Activated CD4-positive, alpha-beta T cell treated with anti-CD3 and anti-CD28 coated beads, Interleukin-2, Interleukin-6, amounts not matched to agents 100 ng/mL and 50 ng/mL, durations not matched to agents 16 hours and 8 hours (primary cell): ENCODE measurements at regions not wholly inside any gene's neighbourhood (a gene's known extent, or its start where the extent isn't known, plus 50 kb on each side); places are given as distances from the start of the nearest gene placed in this dataset.
"Not testable (repeated sequence)": the region's sequence is repeated elsewhere in the genome, so short reads cannot be mapped to it uniquely, and the experiment has no call there.

Experiments
- DNase-seq: peaks from one replicate; pipeline ENCODE4 v3.0.0-alpha.2; 2020

DNA sequence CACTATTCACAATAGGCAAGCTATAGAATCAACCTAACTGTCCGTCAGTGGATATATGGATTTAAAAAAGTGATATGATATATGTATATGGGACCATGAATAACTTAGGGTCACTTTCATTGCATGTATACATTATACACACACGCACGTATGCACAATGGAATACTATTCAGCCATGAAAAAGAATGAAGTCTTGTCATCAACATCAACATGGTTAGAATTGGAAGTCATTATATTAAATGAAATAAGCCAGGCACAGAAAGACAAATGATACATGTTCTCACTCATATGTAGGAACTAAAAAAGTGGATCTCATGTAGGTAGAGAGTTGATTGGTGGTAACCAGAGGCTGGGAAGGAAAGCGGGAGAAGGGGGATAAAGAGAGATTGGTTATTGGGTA is 234.3 kb downstream of the VRK1 start:
- DNase-seq = no peak

DNA sequence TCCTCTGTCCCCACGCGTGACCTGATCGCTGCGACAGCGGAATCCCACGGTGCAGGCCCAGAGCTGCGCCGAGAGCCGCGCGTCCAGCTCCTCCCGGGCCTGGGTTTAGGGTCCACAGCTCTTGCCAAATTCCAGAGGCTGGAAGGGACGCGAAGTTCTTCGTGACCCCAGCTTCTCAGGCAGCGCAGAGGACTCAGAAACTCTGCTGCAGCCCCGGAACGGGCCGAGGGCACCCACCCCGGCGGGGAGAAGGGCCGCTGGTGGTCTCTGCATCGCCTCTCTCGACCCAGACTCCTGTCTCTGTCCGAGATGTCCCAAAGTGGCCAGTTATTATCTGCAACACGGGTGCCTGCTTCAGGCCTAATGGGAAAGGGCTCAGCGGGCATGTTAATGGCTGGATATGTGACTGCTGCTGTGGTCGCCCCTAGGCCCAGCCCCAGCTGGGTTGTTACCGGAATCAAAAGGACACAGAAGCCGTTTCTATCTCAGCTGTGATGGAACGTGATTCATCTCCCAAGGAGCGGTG is 236.4 kb downstream of the VRK1 start:
- DNase-seq = no peak

- no peak for DNase-seq
These were observed 239.1 kb downstream of the VRK1 start for GRCh38 chr14:97036086-97036852.

DNA sequence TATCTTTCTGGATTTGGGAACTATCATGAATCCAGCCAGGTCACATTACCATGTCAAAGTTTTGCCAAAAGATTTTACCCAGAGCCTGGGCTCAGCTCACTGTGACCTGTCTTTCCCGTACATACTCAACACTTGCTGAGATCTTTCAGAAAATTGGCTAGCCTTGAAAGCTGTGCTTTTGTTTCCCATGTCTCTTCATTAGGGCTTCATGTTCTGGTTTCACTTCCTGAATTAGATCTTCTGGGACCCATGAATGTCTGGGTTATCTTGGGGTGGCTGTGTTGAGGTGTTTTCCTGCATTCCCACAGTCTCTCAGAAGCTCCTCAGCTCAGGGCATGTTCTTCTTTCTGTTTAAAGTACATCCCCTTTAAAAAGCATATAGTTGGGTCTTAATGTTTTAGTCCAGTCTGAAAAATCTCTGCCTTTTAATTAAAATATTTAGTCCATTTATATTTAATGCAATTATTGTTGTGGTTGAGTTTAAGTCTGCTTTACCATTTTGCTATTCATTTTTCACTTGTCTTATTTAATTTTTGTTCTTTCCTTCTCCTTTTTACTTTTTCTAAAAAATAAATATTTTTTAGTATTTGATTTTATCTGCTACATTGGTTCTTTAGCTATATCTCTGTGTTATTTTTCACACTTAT is 242.7 kb downstream of the VRK1 start:
- no peak for DNase-seq

GRCh38 chr14:97046967-97047366 is 249.8 kb downstream of the VRK1 start:
- DNase-seq = no peak

DNA sequence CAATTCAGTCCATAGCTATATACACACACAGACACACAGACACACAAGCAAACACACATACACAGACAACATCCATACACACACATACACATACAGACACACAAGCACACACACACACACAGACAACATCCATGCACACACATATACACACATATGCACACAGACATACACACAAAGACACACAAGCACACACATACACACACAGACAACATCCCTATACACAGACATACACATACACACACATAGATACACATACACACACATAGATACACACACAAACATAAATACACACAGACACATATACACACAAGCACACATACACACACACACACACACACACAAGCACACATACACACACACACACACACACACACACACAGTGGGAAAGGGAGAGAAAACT is 254.8 kb downstream of the VRK1 start:
- DNase-seq = no peak

DNA sequence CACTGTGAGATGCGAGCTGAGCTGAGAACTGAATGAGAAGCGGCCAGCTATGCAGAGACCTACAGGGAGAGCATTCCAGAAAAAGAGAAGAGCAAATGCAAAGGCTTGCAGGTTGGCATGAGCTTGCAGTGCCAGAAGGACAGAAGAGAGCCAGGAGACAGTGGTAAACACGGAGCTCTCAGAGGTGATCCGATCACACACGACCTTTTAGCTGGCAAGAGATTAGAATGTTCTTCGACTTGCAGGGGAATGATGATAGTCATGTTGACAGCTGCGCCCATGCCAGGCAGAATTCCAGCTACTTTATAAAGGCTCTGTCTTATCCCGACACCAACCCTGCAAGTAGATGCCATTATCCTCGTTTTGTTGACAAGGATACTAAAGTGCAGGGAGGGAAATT is 256.8 kb downstream of the VRK1 start:
- DNase-seq = no peak

GRCh38 chr14:97055355-97055754 is 258.2 kb downstream of the VRK1 start:
- no peak for DNase-seq

DNA sequence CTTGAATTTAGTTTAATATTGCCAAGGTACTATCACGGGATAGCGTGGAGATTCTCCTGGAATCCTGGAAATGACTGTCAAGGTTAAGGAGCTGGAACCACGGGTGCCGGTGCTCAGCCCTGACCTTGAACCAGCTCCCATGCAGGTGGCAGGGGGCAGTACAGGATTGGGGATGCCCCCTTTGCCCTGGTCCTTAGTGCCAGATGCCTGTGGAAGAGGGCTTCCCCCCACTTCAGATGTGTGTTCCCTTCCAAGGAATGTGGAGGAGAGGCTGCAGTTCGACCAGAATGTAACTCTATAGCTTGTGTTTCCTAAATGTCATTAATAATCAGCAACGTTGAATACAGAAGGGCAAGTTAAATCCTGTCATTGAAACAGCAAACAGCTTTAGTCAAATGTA is 258.9 kb downstream of the VRK1 start:
- no peak for DNase-seq

DNA sequence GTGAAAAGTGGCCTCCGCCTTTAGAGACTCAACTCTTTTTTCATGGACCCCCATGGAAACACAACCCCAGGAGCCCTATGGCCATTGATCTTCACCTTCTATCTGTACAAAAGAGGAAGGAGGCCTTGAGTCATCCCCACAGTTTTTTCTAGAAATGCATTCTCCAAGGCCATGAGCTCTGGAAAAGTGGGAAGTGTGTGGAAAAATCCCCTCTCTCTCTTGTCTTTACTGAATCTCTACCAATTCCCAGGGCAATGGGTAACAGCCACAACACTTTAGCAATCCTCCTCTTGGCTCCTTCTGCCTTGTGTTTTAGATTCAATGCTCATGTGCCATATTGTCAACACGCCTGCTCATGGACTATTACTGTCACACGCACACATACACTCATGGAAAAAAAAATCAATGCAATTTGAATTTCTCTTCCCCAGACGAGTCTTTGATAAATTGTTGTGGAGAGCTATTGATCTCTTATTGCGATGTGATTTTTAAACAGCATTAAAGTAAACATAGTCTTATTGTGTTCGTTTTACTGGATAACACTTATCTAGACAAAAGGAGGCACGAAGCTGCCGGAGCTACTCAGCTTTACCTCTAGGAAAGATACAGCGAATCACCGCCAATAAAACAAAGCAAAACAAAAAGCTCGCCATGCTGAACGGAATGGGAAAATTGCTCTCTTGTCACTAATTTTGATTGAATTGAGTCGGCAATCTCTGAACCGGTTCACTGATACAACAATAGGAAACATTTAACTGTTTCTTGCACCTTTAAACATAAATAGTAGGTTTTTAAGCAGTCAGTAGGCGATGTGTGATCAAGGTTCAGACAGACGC is 260.3 kb downstream of the VRK1 start:
- DNase-seq = no peak

DNA sequence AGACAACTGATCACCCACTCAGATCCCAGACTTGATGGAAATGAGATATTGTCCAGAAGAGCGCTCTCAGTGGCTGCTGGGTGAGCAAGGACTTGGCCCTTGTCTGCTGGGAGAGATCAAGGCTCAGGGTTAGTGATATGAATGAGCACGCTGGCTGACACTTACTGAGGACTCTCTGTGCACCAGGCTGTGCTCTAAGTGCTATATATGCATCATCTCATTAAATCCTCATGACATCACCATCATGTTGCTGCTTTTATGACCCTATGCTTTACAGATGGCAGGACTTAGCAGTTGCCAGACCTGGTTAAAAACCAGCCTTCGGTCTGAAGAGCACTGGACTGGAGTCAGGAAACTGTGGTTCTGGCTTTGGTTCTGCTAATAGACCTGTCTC is 260.9 kb downstream of the VRK1 start:
- DNase-seq = no peak

DNA sequence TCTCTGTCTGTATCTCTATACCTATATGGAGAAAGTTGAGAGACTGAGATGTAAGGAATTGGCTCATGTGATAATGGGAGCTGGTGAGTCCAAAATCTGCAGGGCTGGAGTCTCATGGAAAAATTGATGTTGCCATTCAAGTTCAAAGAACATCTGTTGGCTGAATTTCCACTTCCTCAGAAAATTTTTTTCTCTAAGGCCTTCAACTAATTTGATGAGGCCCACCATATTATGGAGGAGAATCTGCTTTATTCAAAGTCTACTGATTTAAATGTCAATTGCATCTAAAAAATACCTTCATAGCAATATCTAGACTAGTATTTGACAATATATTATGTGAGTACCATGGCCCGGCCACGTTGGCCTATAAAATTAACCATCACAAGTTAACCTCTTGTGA is 261.4 kb downstream of the VRK1 start:
- DNase-seq = no peak

DNA sequence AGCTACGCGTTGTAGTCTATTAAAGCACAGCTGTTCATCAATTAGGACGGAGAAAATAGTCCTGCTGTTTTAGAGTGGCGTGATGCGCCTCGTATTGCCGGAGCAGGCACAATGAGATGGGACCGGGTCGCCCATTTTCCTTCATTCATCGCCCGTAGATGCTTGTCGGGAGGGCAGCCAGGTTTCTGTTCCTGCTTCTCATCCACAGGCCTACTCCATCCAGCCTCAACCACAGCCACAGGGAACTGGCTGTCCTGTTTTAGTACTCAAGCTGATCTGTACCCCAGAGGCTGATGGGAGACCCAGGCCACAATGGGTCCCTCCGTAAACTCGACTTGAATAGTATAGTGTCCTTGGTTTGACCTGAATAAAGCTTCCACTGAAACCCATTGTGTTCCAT is 264.0 kb downstream of the VRK1 start:
- no peak for DNase-seq

- DNase-seq = no peak
These were observed 264.5 kb downstream of the VRK1 start for GRCh38 chr14:97061714-97062113.

- DNase-seq = no peak
These were observed 268.3 kb downstream of the VRK1 start for GRCh38 chr14:97065305-97066067.

DNA sequence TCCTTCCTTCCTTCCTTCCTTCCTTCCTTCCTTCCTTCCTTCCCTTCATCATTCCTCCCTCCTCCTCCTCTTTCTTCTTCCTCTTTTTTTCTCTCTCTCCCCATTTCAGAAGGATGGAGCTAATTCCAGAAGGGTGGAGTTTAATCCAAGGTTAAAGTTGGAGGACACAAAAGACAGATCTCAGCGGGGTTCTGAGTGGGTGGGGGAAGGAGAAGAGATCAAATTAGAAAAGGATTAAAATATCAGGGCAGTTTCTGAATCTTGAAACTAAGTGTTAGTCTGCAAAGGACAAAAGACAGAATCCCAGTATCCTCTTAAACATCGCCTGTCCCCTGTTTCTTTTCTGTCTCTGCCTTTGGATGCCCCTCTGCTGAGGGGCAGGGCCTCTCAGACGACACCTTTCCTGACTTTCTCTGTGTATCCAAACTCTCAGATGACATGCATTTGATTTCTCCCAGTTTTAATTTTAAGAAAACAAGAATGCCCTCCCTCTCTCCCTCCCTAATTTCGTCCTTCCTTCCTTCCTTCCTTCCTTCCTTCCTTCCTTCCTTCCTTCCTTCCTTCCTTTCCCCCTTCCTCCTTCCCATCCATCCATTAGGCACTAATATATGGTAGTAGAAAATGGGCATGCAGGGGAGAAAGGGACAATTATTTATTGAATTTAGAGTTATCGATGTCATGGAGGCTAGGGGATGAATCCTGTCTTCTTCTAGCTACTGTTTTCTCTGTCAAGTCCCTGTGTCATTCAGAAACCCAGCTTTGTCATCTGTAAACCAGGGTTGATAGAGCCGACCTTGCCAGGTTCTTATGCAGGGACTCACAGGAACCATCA is 269.1 kb downstream of the VRK1 start:
- DNase-seq = peak; percentile 7

GRCh38 chr14:97068293-97068692 is 271.1 kb downstream of the VRK1 start:
- not testable (repeated sequence) for DNase-seq

- no peak for DNase-seq
These were observed 273.1 kb downstream of the VRK1 start for GRCh38 chr14:97070259-97070658.

DNA sequence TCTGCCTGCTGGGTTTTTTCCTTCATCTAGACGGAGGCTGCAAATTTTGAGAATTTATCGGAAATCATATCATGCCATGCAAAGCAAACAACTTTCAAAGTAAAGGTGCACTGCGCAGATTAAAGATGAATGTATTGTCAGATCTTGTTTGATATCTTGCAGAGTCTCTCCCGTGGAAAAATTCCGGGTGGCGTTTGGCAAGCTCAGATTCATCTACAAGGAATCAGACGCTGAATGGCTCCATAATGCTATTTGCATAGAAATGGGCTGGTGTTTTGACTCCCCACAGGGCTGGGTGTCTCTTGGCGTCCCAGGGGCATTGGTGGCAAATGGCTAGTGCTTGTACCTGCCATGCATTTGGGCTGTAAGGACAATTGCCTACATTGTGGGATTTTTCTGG is 274.0 kb downstream of the VRK1 start:
- no peak for DNase-seq

DNA sequence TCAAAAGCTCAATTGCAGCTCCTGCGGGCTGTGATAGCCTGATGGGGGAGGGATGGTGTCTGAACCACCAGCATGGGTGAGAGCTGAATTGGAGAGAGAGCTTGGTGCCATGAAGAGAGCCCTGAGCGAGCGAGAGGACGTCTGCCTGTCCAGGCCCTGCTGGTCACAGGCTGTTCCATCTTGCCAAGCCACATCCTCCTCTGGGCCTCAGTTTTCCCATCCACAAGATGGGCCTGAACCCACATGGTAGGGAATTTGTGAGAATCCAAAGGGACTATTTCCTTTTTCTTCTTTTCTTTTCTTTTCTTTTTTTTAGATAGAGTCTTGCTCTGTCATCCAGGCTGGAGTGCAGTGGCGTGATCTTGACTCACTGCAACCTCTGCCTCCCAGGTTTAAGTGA is 276.4 kb downstream of the VRK1 start:
- DNase-seq = no peak

GRCh38 chr14:97074456-97074855 is 277.3 kb downstream of the VRK1 start:
- DNase-seq = no peak

GRCh38 chr14:97074856-97075255 is 277.7 kb downstream of the VRK1 start:
- no peak for DNase-seq
